Osteoblast (primary cell): ENCODE measurements at regions not wholly inside any gene's neighbourhood (a gene's known extent, or its start where the extent isn't known, plus 50 kb on each side); places are given as distances from the start of the nearest gene placed in this dataset.

ENCODE experiments used
- DNase-seq: peaks from one replicate; pipeline ENCODE4 v3.0.0; 2011; ENCODE audit warnings: low spot score, mixed read lengths; ENCODE audit not compliant: insufficient read length; ENCODE audit errors: missing footprints
- H2AFZ ChIP-seq: 2 replicates; pipeline ENCODE4 v1.6.0; 2011; ENCODE audit warnings: mild to moderate bottlenecking, low read length
- H3K27ac ChIP-seq: 2 replicates; pipeline ENCODE4 v1.5.1; 2011; ENCODE audit warnings: mild to moderate bottlenecking, low read depth, low read length, moderate library complexity
- H3K27me3 ChIP-seq: 2 replicates; pipeline ENCODE4 v1.6.0; 2012; ENCODE audit warnings: mild to moderate bottlenecking, control low read depth, inconsistent platforms, low read length, moderate library complexity; ENCODE audit not compliant: insufficient read depth
- H3K36me3 ChIP-seq: 2 replicates; pipeline ENCODE4 v1.5.1; 2011; ENCODE audit warnings: mild to moderate bottlenecking, low read length, control low read depth, moderate library complexity; ENCODE audit not compliant: insufficient read depth
- H3K4me1 ChIP-seq: 2 replicates; pipeline ENCODE4 v1.5.1; 2011; ENCODE audit warnings: mild to moderate bottlenecking, low read length, control low read depth, moderate library complexity; ENCODE audit not compliant: insufficient read depth
- H3K4me2 ChIP-seq: 2 replicates; pipeline ENCODE4 v1.6.0; 2011; ENCODE audit warnings: mild to moderate bottlenecking, low read length; ENCODE audit not compliant: insufficient read depth
- H3K4me3 ChIP-seq: fragments of 200-600 bp; sonication (generic); 3 replicates; pipeline ENCODE4 v1.5.1; 2012; ENCODE audit warnings: mild to moderate bottlenecking, low read length, inconsistent platforms; ENCODE audit not compliant: insufficient read depth
- H3K79me2 ChIP-seq: 2 replicates; pipeline ENCODE4 v1.6.0; 2012; ENCODE audit warnings: mild to moderate bottlenecking, low read length, control low read depth, inconsistent platforms; ENCODE audit not compliant: insufficient read depth
- H3K9me3 ChIP-seq: 2 replicates; pipeline ENCODE4 v1.5.1; 2011; ENCODE audit warnings: low read depth, low read length, control low read depth
- H4K20me1 ChIP-seq: 2 replicates; pipeline ENCODE4 v1.6.0; 2012; ENCODE audit warnings: mild to moderate bottlenecking, low read length, control low read depth; ENCODE audit not compliant: insufficient read depth
- TF ChIP-seq, protein P1 (sequence below): IDR thresholded peaks from 2 replicates; pipeline ENCODE4 v1.5.1; 2011; ENCODE audit warnings: mild to moderate bottlenecking, low read depth, low read length, moderate library complexity; ENCODE audit errors: extremely low read depth

DNA sequence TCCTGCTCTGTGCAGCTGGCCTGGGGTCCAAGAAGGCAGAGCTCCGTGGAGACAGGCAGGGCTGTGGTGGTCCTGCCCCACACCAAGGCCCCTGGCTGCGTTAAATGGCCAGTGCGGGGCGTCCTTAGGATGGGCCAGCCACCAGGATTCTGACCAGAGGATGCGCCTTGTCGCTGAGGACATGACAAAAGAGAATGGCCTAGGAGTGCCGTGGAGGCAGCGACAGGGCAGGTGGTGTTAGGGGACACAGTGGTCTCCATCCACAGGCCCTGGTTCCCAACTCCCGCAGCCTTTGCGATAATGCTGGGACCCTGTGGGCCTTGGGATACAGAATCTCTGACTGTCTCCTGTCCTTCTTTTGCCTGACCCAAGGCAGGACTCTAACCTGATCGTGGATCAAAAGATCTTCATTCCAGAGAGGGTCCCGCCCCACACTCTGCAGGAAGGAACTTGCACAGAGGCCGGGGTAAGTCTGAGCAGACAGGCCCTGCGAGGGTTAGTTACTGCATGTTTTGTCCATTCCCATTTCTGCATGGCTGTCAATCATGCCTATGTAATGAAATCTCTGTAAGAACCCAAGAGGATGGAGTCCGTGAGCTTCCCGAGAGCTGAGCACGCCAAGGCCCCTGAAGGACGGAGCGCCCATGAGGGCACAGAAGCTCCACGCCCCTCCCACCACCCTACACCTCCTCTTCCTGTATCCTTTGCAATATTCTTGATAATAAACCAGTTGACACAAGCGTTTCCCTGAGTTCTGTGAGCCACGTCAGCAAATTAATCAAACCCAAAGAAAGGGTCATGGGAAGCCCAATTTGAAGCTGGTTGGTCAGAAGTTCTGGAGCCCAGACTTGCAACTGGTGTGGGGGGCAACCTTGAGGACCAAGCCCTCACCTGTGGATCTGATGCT is 251.5 kb upstream of the SALL3 start:
- Histone ChIP-seq H3K36me3 (no peaks in the 10 kb centered on the region), H4K20me1 (no peaks in the 10 kb centered on the region), H3K79me2 (no peaks in the 10 kb centered on the region), H2AFZ (no peak overlapping the region), H3K4me1 (no peaks in the 10 kb centered on the region), H3K27ac (no peak overlapping the region), H3K9me3 (peaks cover 3% of the 10 kb centered on the region), H3K4me3 (no peak overlapping the region), H3K4me2 (no peak overlapping the region), H3K27me3 (no peaks in the 10 kb centered on the region)
- TF ChIP-seq, protein P1, sequence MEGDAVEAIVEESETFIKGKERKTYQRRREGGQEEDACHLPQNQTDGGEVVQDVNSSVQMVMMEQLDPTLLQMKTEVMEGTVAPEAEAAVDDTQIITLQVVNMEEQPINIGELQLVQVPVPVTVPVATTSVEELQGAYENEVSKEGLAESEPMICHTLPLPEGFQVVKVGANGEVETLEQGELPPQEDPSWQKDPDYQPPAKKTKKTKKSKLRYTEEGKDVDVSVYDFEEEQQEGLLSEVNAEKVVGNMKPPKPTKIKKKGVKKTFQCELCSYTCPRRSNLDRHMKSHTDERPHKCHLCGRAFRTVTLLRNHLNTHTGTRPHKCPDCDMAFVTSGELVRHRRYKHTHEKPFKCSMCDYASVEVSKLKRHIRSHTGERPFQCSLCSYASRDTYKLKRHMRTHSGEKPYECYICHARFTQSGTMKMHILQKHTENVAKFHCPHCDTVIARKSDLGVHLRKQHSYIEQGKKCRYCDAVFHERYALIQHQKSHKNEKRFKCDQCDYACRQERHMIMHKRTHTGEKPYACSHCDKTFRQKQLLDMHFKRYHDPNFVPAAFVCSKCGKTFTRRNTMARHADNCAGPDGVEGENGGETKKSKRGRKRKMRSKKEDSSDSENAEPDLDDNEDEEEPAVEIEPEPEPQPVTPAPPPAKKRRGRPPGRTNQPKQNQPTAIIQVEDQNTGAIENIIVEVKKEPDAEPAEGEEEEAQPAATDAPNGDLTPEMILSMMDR: no peak
- DNase-seq: no peak

DNA sequence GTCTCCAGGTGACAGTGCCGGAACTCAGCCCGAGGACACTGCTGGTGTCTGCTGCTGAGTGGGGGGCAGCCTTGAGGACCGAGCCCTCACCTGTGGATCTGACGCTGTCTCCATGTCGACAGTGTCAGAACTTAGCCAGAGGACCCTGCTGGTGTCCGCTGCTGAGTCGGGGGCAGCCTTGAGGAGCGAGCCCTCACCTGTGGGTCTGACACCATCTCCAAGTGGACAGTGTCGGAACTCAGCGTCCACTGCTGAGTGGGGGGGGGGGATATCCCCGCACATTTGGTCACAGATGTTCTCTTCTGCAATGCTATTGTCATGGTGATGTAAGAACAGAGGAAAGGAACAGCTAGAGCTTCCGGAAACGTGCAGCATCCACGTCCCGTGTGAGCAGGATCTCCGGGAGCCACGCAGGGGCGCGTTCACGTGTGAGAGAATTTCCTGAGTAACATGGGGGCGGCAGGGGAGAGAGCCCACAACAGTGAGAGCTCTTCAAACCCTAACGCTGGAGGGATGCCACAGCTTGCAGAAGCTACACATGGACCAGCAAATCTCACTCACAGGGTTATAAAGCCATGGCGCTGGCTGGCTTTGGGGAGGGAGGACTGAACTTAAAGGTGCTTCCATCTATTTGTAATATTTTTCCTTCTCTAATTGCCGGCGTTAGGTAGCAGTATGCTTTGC is 250.7 kb upstream of the SALL3 start:
- Histone ChIP-seq H3K27me3 (no peaks in the 10 kb centered on the region), H3K9me3 (peaks cover 3% of the 10 kb centered on the region), H3K4me3 (no peak overlapping the region), H3K79me2 (no peaks in the 10 kb centered on the region), H3K27ac (no peak overlapping the region), H3K4me1 (no peaks in the 10 kb centered on the region), H4K20me1 (no peaks in the 10 kb centered on the region), H3K36me3 (no peaks in the 10 kb centered on the region), H3K4me2 (no peak overlapping the region), H2AFZ (no peak overlapping the region)
- TF ChIP-seq, protein P1: no peak
- DNase-seq: no peak

DNA sequence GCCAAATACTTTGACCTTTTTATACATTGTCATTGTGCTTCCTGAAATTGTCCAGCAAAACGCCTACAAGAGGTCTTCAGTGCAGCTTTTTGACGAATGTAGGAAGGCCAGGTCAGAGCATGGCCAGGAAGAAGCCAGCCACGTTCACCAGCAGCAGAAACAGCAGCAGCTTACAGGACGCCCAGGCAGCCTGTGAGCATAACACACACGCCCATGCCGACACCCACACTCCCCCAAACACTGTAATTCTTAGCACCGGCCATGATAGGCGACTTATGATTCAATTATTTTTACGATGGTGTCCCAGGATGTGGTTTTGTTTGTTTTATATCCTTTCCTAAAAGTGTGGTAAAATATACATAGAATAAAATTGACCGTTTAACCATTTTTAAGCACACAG is 249.1 kb upstream of the SALL3 start:
- TF ChIP-seq, protein P1: no peak
- no peak for DNase-seq

DNA sequence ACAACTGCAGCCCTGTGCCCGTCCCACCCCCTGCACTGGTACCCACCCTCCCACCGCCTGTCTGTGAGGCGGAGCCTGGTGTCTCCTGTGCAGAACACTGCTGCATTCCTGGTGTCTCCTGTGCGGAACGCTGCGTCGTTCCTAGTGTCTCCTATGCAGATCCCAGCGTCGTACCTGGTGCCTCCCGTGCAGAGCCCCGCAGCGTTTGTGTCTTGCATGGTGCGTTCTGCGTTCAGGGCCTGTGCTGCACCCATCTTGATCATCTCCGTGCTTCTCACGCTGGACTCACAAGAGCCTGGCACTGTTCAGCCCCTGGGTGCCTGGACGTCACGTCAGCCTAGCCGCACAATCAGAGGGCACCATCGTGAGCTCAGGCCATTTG is 248.6 kb upstream of the SALL3 start:
- Histone ChIP-seq H4K20me1 (no peaks in the 10 kb centered on the region), H3K4me1 (no peaks in the 10 kb centered on the region), H3K27me3 (no peaks in the 10 kb centered on the region), H2AFZ (no peak overlapping the region), H3K4me3 (no peak overlapping the region), H3K79me2 (no peaks in the 10 kb centered on the region), H3K36me3 (no peaks in the 10 kb centered on the region), H3K27ac (no peak overlapping the region), H3K9me3 (no peaks in the 10 kb centered on the region), H3K4me2 (no peak overlapping the region)
- TF ChIP-seq, protein P1: no peak
- no peak for DNase-seq

More for the DNA sequence above, 249.1 kb upstream of the SALL3 start:
- no peak overlapping the region for H3K4me2 ChIP-seq
- H3K27ac ChIP-seq: no peak overlapping the region
- H3K4me1 ChIP-seq: no peaks in the 10 kb centered on the region
- no peak overlapping the region for H2AFZ ChIP-seq
- H3K9me3 ChIP-seq: no peaks in the 10 kb centered on the region
- no peak overlapping the region for H3K4me3 ChIP-seq
- no peaks in the 10 kb centered on the region for H3K79me2 ChIP-seq
- no peaks in the 10 kb centered on the region for H3K36me3 ChIP-seq
- H4K20me1 ChIP-seq: no peaks in the 10 kb centered on the region
- no peaks in the 10 kb centered on the region for H3K27me3 ChIP-seq
